ENCODE measurements at regions not wholly inside any gene's neighbourhood (a gene's known extent, or its start where the extent isn't known, plus 50 kb on each side); places are given as distances from the start of the nearest gene placed in this dataset.

DNA sequence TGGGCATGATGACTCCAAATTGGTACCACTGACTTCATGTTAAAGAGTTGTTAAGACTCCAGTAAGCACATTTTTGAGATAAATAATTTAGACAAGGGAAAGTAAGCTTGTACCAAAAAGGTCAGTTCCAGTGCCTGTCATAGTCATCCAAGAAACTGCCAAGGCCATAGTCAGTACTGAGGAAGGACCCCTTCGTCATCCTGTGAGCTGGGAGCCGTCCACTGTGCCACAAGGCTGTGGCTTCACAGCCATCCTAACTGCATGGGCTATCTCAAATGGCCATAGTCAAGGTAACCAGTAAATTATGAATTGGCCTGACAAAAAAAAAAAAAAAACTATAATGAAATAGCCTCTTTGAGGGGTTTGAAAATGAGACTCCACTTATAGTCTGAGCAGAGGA is 207.2 kb downstream of the C7orf25 start (continued):
- TF ChIP-seq FOSL2 (IDR thresholded peaks at IDR 0.05; ENCODE audit: borderline replicate concordance, low read depth) (no peak), GABPA (IDR thresholded peaks at IDR 0.05; ENCODE audit: low read depth) (no peak), MXI1 (IDR thresholded peaks at IDR 0.05; ENCODE audit: low read depth, low read length) (no peak)

DNA sequence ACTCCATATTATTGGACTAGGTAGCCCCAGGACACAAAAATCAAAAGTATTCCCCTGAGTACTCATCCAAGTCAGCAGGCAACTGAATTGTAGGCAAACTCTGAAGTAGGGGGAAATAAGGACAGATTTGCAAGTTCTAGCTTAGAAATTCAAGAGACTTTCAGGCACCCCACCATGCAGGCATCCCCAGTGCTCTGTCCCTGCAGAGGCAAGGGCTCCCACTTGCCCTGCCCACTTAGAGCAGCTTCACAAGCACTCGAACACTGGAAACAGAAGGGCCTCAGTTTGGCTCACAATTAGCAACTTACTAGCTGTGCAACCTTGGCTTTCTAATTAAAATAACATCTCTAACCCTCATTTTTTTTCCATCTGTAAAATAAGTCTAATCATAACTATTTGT is 209.2 kb downstream of the C7orf25 start:
- CTCF ChIA-PET, result interaction anchor here (1.0 to 2.6 kb wide), 5 partner anchors 12 to 762 kb away, joined by 3 to 7 read pairs (median 5); no protein-coding TSS in a partner anchor
- no peak overlapping the region for H3K4me2 ChIP-seq

More for the DNA sequence above, 209.2 kb downstream of the C7orf25 start:
- TF ChIP-seq RXRA (IDR thresholded peaks at IDR 0.05; ENCODE audit: borderline replicate concordance, low read depth), result no peak
- TF ChIP-seq, protein P1, sequence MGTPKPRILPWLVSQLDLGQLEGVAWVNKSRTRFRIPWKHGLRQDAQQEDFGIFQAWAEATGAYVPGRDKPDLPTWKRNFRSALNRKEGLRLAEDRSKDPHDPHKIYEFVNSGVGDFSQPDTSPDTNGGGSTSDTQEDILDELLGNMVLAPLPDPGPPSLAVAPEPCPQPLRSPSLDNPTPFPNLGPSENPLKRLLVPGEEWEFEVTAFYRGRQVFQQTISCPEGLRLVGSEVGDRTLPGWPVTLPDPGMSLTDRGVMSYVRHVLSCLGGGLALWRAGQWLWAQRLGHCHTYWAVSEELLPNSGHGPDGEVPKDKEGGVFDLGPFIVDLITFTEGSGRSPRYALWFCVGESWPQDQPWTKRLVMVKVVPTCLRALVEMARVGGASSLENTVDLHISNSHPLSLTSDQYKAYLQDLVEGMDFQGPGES (IDR thresholded peaks at IDR 0.05; ENCODE audit: low read depth, low read length), result no peak
- no peak for TF ChIP-seq MXI1 (IDR thresholded peaks at IDR 0.05; ENCODE audit: low read depth, low read length)
- TF ChIP-seq, protein P2, sequence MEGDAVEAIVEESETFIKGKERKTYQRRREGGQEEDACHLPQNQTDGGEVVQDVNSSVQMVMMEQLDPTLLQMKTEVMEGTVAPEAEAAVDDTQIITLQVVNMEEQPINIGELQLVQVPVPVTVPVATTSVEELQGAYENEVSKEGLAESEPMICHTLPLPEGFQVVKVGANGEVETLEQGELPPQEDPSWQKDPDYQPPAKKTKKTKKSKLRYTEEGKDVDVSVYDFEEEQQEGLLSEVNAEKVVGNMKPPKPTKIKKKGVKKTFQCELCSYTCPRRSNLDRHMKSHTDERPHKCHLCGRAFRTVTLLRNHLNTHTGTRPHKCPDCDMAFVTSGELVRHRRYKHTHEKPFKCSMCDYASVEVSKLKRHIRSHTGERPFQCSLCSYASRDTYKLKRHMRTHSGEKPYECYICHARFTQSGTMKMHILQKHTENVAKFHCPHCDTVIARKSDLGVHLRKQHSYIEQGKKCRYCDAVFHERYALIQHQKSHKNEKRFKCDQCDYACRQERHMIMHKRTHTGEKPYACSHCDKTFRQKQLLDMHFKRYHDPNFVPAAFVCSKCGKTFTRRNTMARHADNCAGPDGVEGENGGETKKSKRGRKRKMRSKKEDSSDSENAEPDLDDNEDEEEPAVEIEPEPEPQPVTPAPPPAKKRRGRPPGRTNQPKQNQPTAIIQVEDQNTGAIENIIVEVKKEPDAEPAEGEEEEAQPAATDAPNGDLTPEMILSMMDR (IDR thresholded peaks at IDR 0.05), result no peak
- no peak for TF ChIP-seq FOXM1 (IDR thresholded peaks at IDR 0.05; ENCODE audit: low read depth)
- no peak for TF ChIP-seq RAD21 (IDR thresholded peaks at IDR 0.05; ENCODE audit: low read length)
- no peak for TF ChIP-seq RCOR1 (IDR thresholded peaks at IDR 0.05; ENCODE audit: low read length)
- no peak for TF ChIP-seq CHD2 (IDR thresholded peaks at IDR 0.05; ENCODE audit: low read length, partially characterized antibody)
- TF ChIP-seq FOXJ3 (CRISPR knock-in tag; IDR thresholded peaks at IDR 0.05), result no peak
- no peak for TF ChIP-seq MEF2A (IDR thresholded peaks at IDR 0.05; ENCODE audit: borderline replicate concordance, low read depth)
- no peak for TF ChIP-seq EP300 (IDR thresholded peaks at IDR 0.05; ENCODE audit: borderline replicate concordance in 1 of 2, low read depth in 1 of 2, low read length in 1 of 2)
- Histone ChIP-seq H3K27me3 (ENCODE audit: insufficient read depth) (no peaks in the 10 kb centered on the region; the same call in 1 of the 2 replicates), H2AFZ (ENCODE audit: low read depth) (no peak overlapping the region), H3K9me3 (no peaks in the 10 kb centered on the region), H4K20me1 (ENCODE audit: insufficient read depth) (no peaks in the 10 kb centered on the region), H3K36me3 (replicated peaks in 1 of 2; ENCODE audit: control insufficient read depth in 1 of 2, insufficient read depth in 2 of 2, low read length in 1 of 2) (no peaks in the 10 kb centered on the region), H3K4me1 (ENCODE audit: control insufficient read depth in 1 of 2, insufficient read depth in 2 of 2, low read depth in 1 of 2, low read length in 1 of 2) (no peaks in the 10 kb centered on the region), H3K79me2 (ENCODE audit: insufficient read depth) (no peaks in the 10 kb centered on the region), H3K9ac (no peak overlapping the region), H3K9me2 (no peaks in the 10 kb centered on the region), H3F3A (replicated peaks; ENCODE audit: insufficient read depth) (no peaks in the 10 kb centered on the region), H3K4me3 (ENCODE audit: low read depth in 2 of 2, low read length in 1 of 2) (no peak overlapping the region), H3K27ac (ENCODE audit: low read depth in 2 of 2, low read length in 1 of 2) (no peak overlapping the region)
- POLR2A ChIA-PET, result no interaction called here
- DNase-seq, result no peak
- WGBS (ENCODE audit: low lambda C conversion rate), result 7% methylated on average over 1 of the region's 1 CpG

All from SK-N-SH (cell line).